Astrocyte of the spinal cord (primary cell): ENCODE measurements at regions not wholly inside any gene's neighbourhood (a gene's known extent, or its start where the extent isn't known, plus 50 kb on each side); places are given as distances from the start of the nearest gene placed in this dataset.

ENCODE experiments used
- DNase-seq: peaks from one replicate; pipeline ENCODE4 v3.0.0; 2011; ENCODE audit warnings: low read depth, low spot score
- H3K4me3 ChIP-seq: 2 replicates; pipeline ENCODE4 v1.5.1; 2011; ENCODE audit warnings: low read depth, mild to moderate bottlenecking, low read length, moderate library complexity
- CTCF ChIP-seq: IDR thresholded peaks from 2 replicates; pipeline ENCODE4 v1.5.1; 2012; ENCODE audit warnings: low read depth, mild to moderate bottlenecking, low read length, inconsistent platforms
- in situ Hi-C: cut with HindIII; loops from 2 replicates; pipeline ENCODE4 v1.10.0; 2017; ENCODE audit warnings: low sequenced_read_pairs

GRCh38 chr18:2173486-2173885 lies 397.8 kb downstream of the METTL4 start:
- no peak for TF ChIP-seq CTCF
- in situ Hi-C loops = no loop called here
- no peak overlapping the region for H3K4me3 ChIP-seq
- DNase-seq = peak; percentile 98

GRCh38 chr18:2178036-2178435 lies 393.3 kb downstream of the METTL4 start:
- H3K4me3 ChIP-seq = no peak overlapping the region
- TF ChIP-seq CTCF = no peak
- in situ Hi-C loops = no loop called here
- DNase-seq = no peak

GRCh38 chr18:2179498-2180183 lies 391.7 kb downstream of the METTL4 start:
- H3K4me3 ChIP-seq = no peak overlapping the region
- in situ Hi-C loops = no loop called here
- DNase-seq = no peak
- no peak for TF ChIP-seq CTCF

GRCh38 chr18:2180586-2180985 lies 390.7 kb downstream of the METTL4 start:
- no peak for DNase-seq
- in situ Hi-C loops = no loop called here
- no peak overlapping the region for H3K4me3 ChIP-seq
- TF ChIP-seq CTCF = no peak

GRCh38 chr18:2183432-2183831 lies 387.9 kb downstream of the METTL4 start:
- H3K4me3 ChIP-seq = no peak overlapping the region
- in situ Hi-C loops = no loop called here
- DNase-seq = no peak
- no peak for TF ChIP-seq CTCF

GRCh38 chr18:2186967-2187366 lies 384.3 kb downstream of the METTL4 start:
- DNase-seq = no peak
- H3K4me3 ChIP-seq = no peak overlapping the region
- TF ChIP-seq CTCF = no peak
- in situ Hi-C loops = no loop called here
